ENCODE measurements at regions not wholly inside any gene's neighbourhood (a gene's known extent, or its start where the extent isn't known, plus 50 kb on each side); places are given as distances from the start of the nearest gene placed in this dataset.

GRCh38 chr11:101757741-101758140 is 157.1 kb upstream of the CEP126 start:
- Histone ChIP-seq H3K27ac (ENCODE audit: insufficient read depth, low read length) (no peak overlapping the region), H4K5ac (ENCODE audit: low read depth, low read length) (no peak overlapping the region), H2BK5ac (ENCODE audit: low read depth, low read length, poor library complexity, severe bottlenecking) (no peak overlapping the region), H3K9ac (ENCODE audit: low read depth, low read length) (no peak overlapping the region), H4K91ac (ENCODE audit: insufficient read depth, low read depth, low read length) (no peak overlapping the region), H4K20me1 (ENCODE audit: insufficient read depth, low read length) (no peaks in the 10 kb centered on the region), H3K4me3 (ENCODE audit: insufficient read depth, low read depth, low read length) (no peak overlapping the region), H2AK9ac (replicated peaks; ENCODE audit: low read depth, low read length, poor library complexity) (no peak overlapping the region), H3K9me1 (ENCODE audit: insufficient read depth, low read length) (no peaks in the 10 kb centered on the region; the same call in 1 of the 2 replicates), H3K9me3 (ENCODE audit: control insufficient read depth, insufficient read depth, low read length) (no peaks in the 10 kb centered on the region), H2BK20ac (ENCODE audit: low read depth, low read length) (no peak overlapping the region), H2BK15ac (ENCODE audit: low read depth, low read length) (no peak overlapping the region), H2BK120ac (ENCODE audit: low read depth, low read length) (no peak overlapping the region), H3K4me2 (ENCODE audit: low read depth, low read length) (no peak overlapping the region), H3K4ac (ENCODE audit: low read depth, low read length) (no peak overlapping the region), H3K14ac (replicated peaks; ENCODE audit: low read depth, low read length) (no peak overlapping the region), H3K23ac (ENCODE audit: low read depth, low read length) (no peak overlapping the region), H3K27me3 (ENCODE audit: control insufficient read depth, insufficient read depth, low read length) (no peaks in the 10 kb centered on the region), H2AFZ (replicated peaks; ENCODE audit: low read length, poor library complexity) (no peak overlapping the region), H3K18ac (ENCODE audit: low read depth, low read length) (no peak overlapping the region), H3K79me1 (ENCODE audit: low read depth in 1 of 2, low read length in 2 of 2) (no peaks in the 10 kb centered on the region), H4K8ac (ENCODE audit: low read depth in 2 of 2, low read length in 2 of 2) (no peak overlapping the region), H3K4me1 (ENCODE audit: control insufficient read depth, insufficient read depth, low read length) (no peaks in the 10 kb centered on the region), H2AK5ac (ENCODE audit: low read depth, low read length) (no peak overlapping the region), H3K56ac (ENCODE audit: extremely low read depth, insufficient read depth, low read length) (no peak overlapping the region), H3K36me3 (ENCODE audit: control insufficient read depth, insufficient read depth, low read length) (no peaks in the 10 kb centered on the region)
- TF ChIP-seq MXI1 (IDR thresholded peaks at IDR 0.05; ENCODE audit: borderline replicate concordance, low read depth, low read length) (no peak), CHD1 (IDR thresholded peaks at IDR 0.05; ENCODE audit: low read depth, low read length) (no peak), FOS (IDR thresholded peaks at IDR 0.05; ENCODE audit: low read depth, low read length) (no peak)
- no CpG with 5 or more reads among the region's 1 CpG for WGBS, 2 experiments (ENCODE audit: extremely low coverage in 2 of 2, insufficient read length in 1 of 2)
- POLR2A ChIA-PET (ENCODE audit: unreplicated experiment) = no interaction called here
- CTCF ChIA-PET = interaction anchor here (1.2 kb wide), 1 partner anchor 11 kb away, joined by 3 read pairs; no protein-coding TSS in a partner anchor
- intact Hi-C loops (cut with micrococcal nuclease) (no loop called here), dilution Hi-C loops (cut with HindIII; ENCODE audit: low sequenced_read_pairs, unreplicated experiment) (no loop called here), in situ Hi-C loops (cut with MboI; ENCODE audit: low sequenced_read_pairs) (no loop called here)
- no peak for ATAC-seq (ENCODE audit: low read depth)
- no peak for DNase-seq
- no TSS peak for BruUV-seq (replicated peaks)

All from IMR-90 (cell line).